Frontal cortex (tissue), 3 donors: ENCODE measurements at regions not wholly inside any gene's neighbourhood (a gene's known extent, or its start where the extent isn't known, plus 50 kb on each side); places are given as distances from the start of the nearest gene placed in this dataset.

Source experiments
- DNase-seq, 2 donors: peaks; one replicate each; pipeline ENCODE4 v3.0.0; 2012; ENCODE audit warnings: low spot score in 2 of 2
- FAIRE-seq: peaks from 2 replicates; lab custom pipeline; 2012; peaks lifted over from hg19 to GRCh38; lab: Jason Lieb, UNC
- donor health status: control.
- donor health status: control.
- donor health status: control.

DNA sequence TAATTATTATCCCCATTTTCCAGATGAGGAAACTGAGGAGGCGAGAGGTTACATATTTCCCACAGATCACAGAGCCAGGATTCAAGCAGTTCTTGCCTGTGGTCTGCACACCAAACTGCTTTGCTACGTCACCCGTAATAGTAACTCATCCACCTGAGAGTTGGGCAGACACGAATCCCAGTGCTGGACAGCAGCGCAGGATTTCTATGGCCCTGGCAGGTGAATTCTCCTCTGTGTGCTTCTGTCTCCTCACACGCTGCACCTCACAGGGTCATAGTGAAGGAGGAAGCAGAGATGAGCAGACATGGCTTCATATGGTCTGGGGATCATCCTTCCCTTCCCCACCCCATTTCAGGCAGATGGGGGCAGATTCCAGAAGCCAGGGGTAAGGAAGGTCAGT lies 127.0 kb upstream of the LRFN2 start:
- DNase-seq = no peak
- no peak for FAIRE-seq

DNA sequence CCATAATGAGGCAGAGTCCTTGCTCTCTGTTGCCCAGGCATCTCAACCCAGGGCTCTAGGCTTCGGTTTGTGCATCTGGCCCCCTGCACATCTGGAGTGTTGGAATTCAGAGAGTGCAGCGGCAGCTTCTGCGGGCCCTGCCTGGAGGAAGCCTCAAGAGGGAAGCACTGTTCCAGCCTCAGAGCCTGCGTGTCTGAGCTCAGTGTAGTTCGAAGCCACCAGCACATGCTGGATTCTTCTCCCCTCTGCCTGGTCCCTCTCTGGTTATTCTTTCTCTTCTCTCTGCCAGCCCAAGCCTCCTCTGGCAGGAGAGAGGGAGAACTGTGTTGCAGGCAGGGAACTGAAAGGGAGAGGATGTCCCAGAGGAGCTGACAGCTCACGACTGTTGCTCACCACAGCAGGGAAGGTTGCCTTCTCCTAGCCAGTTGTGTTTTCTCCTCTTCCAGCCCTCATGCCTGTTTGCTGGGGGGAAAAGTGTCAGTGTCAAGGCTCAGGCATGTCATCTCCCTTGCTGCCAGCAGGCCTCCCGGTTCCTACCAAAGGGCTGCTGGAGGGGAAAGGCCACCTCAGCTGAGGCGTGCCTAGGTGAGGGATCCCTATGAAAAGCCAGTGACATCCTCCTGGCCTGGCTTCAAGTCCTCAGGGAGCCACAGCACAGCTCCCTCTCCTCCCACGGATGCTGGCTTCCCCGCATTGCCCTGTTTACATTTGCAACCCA lies 126.0 kb upstream of the LRFN2 start:
- DNase-seq (no peak), FAIRE-seq (no peak)

DNA sequence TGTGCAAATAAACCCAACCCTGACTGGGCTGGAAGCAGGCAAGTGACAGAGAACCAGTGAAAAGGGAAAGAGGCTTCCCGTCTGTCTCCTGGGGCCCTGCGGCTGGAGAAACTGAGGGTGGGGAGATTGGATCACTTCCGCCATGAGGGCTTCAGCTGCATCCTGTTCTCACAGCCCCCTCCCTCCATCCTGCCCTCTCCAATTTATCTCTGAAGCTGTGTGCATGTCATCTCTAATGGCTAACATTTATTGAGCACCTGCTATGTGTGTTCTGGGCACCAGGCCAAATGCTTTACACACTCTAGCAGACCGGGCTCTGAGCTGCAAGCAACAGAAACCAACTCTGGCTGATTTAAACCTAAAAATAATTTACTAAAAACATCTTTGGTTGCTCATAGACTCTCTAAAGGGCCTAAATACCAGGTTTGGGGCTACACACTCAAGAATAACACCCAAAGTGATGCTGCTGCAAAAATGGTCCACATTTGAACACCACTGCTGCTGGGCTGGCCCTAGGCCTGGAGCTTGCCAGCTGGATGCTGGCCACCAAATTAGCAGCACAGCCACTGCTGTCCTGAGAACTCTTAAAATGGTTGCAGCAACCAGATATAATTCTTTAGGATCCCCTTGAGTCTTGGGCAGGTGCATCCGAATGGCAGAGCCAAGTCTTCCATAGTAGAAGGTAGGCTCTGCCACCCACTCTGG lies 123.6 kb upstream of the LRFN2 start:
- DNase-seq (no peak), FAIRE-seq (no peak)

DNA sequence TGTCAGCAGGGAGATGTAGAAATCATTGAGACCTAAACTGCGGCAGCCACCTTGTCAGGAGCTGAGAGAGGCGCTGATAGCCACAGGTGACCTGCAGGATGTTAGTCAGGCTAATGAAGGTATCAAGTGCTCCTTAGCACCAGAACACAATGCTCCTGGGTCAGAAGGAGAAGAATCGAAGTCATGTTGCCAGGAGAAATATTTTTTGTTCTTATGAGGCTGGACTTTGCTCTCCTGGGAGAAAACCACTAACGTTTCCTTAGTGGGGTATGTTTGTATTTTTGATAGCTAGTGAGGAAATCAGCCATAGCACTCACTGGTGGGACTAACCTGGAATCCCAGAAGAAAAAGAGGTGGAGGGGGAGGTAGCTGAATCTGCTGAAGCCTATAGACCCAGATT lies 120.9 kb upstream of the LRFN2 start:
- FAIRE-seq = no peak

DNA sequence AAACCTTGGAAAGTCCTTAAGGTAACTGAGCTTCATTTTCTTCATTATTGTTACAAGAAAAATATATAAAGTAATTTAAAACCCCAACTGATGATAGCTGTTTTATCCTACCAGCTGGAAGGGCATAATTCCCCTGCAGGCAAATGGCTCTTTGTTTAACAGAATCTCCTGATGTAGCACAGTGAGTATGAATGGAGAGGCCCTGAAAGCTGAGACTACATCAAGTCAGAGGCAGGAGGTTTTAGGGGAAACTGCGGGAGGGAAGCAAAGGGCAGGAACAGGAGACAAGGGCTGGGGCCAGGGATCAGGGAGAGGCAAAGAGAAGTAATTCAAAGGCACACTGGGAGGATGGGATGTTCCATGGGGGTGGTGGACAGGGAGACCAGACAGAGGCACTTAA lies 119.0 kb upstream of the LRFN2 start:
- FAIRE-seq = no peak
- no peak for DNase-seq

More for the DNA sequence above, 120.9 kb upstream of the LRFN2 start:
- no peak for DNase-seq

DNA sequence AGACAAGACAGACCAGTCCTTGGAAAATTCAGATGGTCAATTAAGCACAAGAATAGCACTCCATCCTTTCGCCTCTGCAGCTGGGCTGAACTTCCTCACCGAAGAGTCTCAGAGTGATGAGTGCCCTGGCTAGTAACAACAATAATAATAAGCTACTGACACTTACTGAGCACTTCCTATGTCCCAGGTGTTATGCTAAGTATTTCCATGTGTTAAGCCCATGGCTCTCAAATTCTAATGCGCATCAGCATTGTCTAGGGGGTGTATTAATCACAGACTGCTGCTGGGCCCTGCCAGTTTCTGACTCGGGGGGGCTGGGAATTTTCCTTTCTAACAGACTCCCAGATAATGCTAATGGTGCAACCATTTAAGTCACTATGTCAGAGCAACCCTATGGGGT lies 118.2 kb upstream of the LRFN2 start:
- DNase-seq (no peak), FAIRE-seq (no peak)

DNA sequence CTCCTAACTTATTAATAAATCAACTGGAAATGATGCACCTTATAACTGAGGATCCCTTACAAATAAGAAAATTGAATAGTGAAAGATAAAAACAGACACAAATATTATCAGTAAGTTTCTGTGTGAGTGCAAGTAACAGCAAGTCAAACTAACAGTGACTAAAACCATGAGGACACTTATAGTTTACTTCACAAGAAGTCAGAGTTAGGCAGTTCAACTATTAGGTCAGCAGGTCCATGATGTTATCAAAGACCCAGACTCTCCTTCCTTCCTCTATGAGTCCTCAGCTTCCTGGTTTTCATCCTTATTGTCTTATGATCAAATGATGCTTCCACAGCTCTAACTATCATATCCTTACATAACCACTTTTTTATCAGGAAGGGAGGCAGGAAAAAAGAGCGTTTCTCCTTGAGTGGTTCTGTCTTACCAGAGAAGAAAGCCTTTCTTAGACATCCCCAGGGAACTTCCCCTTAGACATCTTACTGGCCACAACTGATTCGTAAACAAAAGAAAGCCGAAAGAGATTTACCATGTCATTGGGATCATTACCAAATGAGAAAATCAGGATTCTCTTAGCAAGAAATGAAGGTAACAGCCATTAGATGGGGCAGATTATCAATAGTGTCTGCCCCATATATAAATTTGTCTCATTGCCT lies 114.3 kb upstream of the LRFN2 start:
- FAIRE-seq = no peak
- no peak for DNase-seq

DNA sequence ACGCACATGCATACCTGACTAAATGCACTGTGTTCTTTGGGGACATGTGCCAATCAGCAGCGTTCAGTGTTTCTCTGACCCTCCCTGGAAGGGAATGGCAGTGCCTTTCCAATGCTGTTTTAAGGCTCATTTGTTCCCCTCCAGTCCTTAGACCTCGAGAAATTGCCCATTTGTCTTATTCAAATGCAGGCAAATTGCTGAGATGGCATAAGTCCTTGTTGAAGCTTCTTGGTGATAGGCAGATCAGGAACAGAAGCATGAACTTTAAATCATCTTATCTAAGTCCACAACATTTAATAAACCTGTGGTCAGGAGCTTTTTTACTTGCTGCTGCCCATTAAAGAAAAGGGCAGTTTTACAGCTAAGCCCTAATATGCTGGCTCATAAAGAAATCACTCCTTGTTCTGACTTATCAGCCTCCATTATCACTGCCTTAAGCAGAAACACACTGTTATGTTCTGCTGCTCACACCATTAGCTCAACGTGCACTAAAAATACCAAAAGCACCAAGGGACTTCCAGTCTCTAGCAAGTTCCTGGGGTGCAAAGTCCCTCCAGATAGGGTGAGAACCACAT lies 112.9 kb upstream of the LRFN2 start:
- DNase-seq (no peak), FAIRE-seq (no peak)

DNA sequence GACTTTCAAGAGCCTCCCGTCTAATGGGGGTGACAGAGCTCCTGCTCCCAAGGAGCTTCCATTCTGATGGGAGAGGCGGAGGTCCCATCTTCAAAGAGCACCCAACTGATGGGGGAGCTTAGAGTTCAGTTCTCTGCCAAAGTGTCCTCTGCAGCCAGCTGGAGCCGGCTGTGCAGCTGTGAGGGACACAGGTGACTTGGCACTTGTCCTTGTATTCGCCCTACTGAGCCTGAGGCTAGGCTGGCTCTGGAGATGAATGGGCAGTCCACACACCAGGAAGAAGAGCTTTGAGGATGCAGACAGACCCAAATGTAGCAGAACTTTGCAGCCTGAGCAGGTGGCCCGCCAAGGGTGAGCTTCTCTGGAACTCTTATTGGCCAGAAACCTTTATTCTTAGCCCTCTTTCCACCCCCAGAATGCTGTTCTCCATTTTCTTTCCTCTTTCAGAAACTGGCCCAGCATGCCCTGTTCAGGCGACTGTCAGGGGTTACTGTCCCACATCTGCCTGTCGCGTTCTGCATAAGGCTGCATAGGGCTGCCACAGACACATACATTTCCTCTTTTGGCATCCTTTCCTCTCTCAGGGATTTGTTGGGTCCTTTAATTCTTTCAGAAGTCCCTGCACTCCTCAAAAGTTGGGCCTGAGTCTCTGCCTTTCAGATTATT lies 108.7 kb upstream of the LRFN2 start:
- FAIRE-seq (no peak), DNase-seq (no peak)

DNA sequence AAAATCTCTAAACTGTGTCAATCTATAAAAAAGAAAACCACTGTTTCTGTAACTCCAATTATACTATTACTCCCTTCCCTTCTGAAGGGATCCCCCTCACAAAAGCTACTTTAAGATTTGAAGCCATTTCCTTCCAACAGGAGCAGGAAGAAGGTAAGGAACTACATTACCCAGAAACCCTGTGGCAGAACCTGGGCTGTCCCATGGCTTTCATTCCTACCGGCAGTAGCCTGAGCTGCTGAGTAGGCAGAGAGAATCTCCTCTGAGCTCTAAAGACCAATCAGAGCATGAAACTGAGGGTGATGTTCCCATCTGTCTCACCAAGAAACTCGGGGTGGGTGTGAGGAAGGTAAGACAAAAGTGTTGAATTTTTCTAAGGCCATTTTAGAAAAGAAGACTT lies 108.0 kb upstream of the LRFN2 start:
- FAIRE-seq = no peak
- DNase-seq = no peak

DNA sequence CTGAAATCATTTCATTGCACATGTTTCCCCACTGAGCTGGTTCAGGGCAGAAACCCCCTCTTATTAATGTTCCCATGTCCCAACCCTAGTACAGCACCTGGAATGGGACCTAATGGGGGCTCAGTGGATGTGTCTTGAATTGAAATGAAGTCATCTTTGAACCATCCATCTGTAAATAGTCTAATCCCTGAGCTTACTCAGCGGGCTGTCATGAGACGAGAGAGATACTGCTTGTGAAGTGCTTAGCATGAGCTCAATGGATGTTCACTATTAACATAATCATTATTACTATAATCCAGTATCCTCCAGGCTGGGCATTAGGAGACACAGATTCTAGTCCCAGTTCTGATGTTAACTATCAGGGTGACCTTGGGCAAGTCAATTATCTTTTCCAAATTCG lies 106.6 kb upstream of the LRFN2 start:
- no peak for FAIRE-seq
- DNase-seq = no peak

DNA sequence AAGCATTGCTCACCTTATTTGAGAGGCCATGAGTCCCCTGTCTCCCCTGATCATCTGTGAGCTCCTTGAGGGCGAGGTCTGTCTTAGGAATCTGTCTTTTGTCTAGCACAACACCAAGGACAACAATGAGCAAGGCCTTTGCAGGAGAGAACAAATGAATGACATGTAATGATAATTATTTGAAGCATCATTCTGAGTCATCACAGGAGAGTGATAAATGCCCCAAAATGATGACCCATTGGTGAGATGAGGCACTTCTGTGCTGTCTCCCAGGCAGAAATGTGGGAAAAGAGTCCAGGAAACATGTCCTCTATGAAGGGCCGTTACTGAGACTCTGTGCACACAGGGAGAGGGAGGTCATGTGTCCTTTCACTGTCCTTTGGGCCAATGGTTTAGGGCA lies 105.2 kb upstream of the LRFN2 start:
- DNase-seq (no peak), FAIRE-seq (no peak)

DNA sequence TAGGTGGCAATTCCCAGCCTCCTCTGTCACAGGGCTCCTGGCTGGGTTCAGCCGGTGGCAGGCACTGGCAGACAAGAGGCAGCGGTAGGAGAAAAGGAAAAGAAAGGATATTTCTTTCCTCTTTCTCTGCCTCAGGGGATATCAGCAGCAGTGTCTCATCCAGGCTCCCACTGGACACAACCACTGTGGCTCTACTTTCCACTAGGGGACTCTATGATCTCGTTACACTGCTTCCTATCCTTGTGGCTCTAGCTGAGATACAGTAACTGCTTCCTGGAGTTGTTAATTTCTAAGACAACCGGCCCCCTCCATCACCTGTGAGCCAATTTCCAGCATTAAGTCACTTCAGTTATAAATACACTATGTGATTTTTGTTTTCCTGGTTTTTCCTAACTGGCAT lies 102.0 kb upstream of the LRFN2 start:
- DNase-seq = no peak
- FAIRE-seq = no peak

DNA sequence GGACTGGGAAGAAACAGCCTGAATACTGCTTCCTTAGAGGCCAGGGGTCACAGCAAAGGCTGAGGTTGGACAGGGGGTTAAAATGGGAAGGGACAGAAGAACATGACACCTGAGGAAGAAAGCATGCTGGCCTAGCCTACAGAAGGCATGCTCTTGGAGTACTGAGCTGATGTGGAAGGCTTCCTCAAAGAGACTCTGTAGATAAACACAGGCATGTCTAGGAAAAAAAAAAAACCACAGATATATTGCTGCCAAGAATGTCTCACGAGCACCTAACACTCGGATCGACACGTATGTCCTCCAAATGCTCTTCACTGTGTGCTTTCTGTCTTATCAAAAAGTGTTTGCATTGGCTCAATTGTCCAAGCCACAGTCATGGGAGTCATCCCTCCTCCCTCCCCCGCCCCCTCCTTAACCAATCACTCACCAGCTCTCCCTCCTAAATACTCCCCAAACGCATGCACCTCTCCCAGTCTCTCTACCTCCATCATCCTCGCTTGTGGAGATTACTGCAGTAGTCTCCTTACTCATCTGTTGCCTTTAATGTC lies 101.1 kb upstream of the LRFN2 start:
- DNase-seq (no peak), FAIRE-seq (no peak)

DNA sequence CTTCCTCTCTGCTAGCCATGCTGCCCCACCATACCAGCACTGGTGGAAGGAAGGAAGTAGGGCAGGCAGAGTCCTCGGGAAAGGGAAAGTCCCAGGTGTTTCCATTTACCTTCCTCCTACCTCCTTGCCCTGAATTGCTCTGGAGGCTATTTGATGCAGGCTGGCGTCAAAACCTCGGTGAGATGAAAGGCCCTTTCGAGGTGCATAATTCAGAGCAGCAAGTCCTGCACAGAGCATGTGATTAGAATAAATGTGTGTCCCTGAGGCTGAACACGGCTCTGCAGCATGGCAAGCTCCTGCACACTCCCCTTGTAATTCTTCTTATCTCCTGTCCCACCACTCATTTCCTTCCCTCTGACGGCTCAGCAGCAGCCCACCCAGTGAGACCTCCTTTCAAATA lies 98.7 kb upstream of the LRFN2 start:
- DNase-seq = no peak
- no peak for FAIRE-seq

DNA sequence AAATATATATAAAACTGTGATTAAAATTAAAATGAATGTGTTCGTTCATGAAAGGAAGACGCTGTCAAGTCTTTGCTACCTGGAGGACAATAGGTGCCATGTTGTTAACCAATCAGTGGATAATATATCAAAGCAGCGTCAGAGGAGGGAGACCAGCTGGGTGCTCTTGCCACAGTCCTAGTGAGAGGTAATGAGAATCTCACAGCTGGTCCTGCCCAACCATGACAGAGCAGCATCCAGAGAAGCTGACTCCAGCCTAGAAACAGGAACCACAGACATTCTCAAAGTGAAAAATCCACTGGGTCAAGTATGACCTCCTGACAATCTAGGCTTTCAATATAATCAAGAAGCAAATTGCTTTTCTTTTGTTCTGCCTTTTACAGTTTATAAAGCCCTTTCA lies 94.5 kb upstream of the LRFN2 start:
- DNase-seq (no peak), FAIRE-seq (no peak)

DNA sequence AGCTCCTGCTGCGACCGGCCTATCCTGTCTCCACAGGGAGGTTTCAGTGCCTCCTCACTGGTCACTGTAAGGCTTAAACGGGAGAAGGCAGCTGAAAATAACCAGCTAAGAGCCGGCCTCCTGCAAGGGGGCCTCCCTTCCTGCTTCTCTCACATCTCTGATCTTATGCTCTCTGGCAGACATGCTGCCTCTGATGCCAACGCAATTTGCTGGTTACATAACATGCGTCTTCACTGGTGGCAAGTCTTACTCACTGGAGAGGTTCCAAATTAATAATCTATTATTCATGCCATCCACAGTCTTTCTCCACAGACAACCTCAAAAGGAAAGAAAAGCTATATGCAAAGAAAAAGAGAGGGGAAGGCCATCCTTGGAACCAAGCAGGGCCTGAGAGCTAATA lies 91.8 kb upstream of the LRFN2 start:
- DNase-seq = no peak
- FAIRE-seq = no peak

DNA sequence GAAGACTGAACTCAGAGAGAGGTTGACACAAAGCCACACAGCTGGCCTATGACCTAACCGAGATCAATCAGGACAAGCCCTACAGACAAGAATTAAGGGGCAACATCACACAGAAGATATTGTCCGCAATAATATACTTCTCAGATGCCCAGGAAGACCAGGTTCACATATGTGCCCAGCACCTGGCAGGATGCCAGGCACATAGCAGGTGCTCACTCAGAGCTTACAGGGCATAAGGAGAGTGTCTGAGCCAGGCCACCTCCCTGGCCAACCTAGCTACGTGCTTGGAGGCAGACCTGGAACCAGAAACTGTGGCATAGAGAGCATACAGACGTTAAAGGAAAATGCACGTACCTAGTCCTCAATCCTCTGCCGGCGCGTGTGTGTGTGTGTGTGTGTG lies 87.0 kb upstream of the LRFN2 start:
- DNase-seq = no peak
- no peak for FAIRE-seq

DNA sequence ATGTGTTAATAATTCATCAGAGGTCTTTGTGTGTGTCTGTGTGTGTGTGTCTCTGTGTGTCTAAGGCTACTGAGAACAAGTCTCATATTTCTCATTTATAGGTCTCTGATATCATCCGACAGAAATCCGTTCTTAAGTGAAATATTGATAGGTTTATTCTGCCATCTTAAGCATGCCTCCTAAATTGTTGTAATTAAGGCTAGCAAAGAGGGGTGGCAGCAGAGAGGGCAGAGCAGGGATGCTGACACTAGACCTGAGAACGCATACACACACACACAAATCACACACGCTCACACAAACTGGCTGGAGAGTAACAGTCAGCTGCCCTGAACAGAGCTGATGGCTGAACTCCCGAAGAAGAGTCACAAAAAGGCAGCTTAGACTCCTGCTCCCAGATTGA lies 84.9 kb upstream of the LRFN2 start:
- DNase-seq = no peak
- no peak for FAIRE-seq

DNA sequence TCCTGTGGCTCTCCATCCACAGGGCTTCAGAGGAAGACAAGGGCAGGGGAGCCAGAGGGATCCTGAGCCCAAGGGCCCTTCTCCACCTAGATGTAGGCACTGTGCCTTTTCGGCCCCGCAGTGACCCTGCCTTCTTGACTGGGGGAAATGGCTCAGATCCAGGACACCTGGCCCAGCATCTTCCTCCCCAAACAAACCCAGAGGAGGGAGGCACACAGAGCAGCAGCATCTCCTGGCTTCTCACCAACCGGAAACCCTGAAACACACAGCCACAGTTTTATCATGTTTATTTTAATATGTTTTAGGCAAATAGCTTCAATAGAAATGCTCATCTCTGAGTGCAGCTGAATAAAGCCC lies 84.5 kb upstream of the LRFN2 start:
- DNase-seq = no peak
- no peak for FAIRE-seq
